A549 (cell line): ENCODE measurements at regions not wholly inside any gene's neighbourhood (a gene's known extent, or its start where the extent isn't known, plus 50 kb on each side); places are given as distances from the start of the nearest gene placed in this dataset.

Experiments used
- ATAC-seq, 2 experiments: fragments of 200-7000 bp in 1 of 2; fragments of >200 bp in 1 of 2; cut with Nextera tagmentation in 1 of 2; cut with Tn5 transposase in 1 of 2; 3 replicates each; pipeline versions ENCODE4 v1.8.0 to v1.9.1; 2018 to 2020; ENCODE audit warnings: mild to moderate bottlenecking in 1 of 2, moderate library complexity in 1 of 2
- CTCF ChIA-PET: fragments of 300-600 bp; sonication (Branson Sonifier 250); formaldehyde crosslinking; extraction: SDS; loops from one replicate; lab custom pipeline; 2021; ENCODE audit warnings: antibody characterized with exemption, inconsistent platforms; lab: Yijun Ruan, JAX
- POLR2A ChIA-PET: fragments of 350-600 bp; formaldehyde crosslinking; extraction: SDS; loops from one replicate; lab custom pipeline; 2021; ENCODE audit warnings: antibody characterized with exemption, inconsistent platforms; lab: Yijun Ruan, JAX
- DNase-seq, 2 experiments: peaks; one replicate each; pipeline versions ENCODE4 v3.0.0 to v3.0.0-alpha.2; 2011 to 2016; ENCODE audit warnings: low read depth in 1 of 2, low spot score in 1 of 2
- FAIRE-seq: peaks from 2 replicates; lab custom pipeline; 2011; peaks lifted over from hg19 to GRCh38; lab: Jason Lieb, UNC
- H3K27ac ChIP-seq, 2 experiments: fragments of >200 bp; sonication (Bioruptor Twin); formaldehyde crosslinking; 3 replicates each; pipeline ENCODE4 v1.5.1; 2016 to 2017
- H3K4me1 ChIP-seq: fragments of >200 bp; sonication (Bioruptor Twin); formaldehyde crosslinking; 3 replicates; pipeline ENCODE4 v1.6.1; 2016
- H3K4me2 ChIP-seq: fragments of >200 bp; sonication (Bioruptor Twin); formaldehyde crosslinking; 3 replicates; pipeline ENCODE4 v1.6.1; 2016
- H3K4me3 ChIP-seq: fragments of >200 bp; sonication (Bioruptor Twin); formaldehyde crosslinking; 3 replicates; pipeline ENCODE4 v1.5.1; 2016
- H3K9me3 ChIP-seq: fragments of >200 bp; sonication (Bioruptor Twin); formaldehyde crosslinking; 3 replicates; pipeline ENCODE4 v1.6.1; 2016
- BHLHE40 ChIP-seq: IDR thresholded peaks from 2 replicates; pipeline ENCODE4 v1.6.1; 2012; ENCODE audit warnings: low read depth, low read length, inconsistent platforms
- CBX8 ChIP-seq: fragments of 200-600 bp; sonication (generic); IDR thresholded peaks from 2 replicates; pipeline ENCODE4 v1.6.1; 2016
- CEBPB ChIP-seq, 2 experiments: fragments of >200 bp in 1 of 2; sonication (Bioruptor Twin) in 1 of 2; formaldehyde crosslinking in 1 of 2; IDR thresholded peaks; 2 replicates each; pipeline ENCODE4 v1.6.1; 2012 to 2016
- CHD2 ChIP-seq: fragments of 150-350 bp; IDR thresholded peaks from 2 replicates; pipeline ENCODE4 v1.6.1; 2014; ENCODE audit warnings: low read length; ENCODE audit not compliant: partially characterized antibody
- CTCF ChIP-seq: fragments of >200 bp; sonication (Bioruptor Twin); formaldehyde crosslinking; IDR thresholded peaks from 3 replicates; pipeline ENCODE4 v1.5.1; 2016
- EHF ChIP-seq: fragments of 250-450 bp; sonication (Bioruptor Pico); IDR thresholded peaks from 2 replicates; pipeline ENCODE4 v1.5.0; 2020; ENCODE audit warnings: mild to moderate bottlenecking
- FOSB ChIP-seq: fragments of 250-450 bp; sonication (Bioruptor Pico); IDR thresholded peaks from 2 replicates; pipeline ENCODE4 v1.5.0; 2020; ENCODE audit warnings: mild to moderate bottlenecking, moderate library complexity
- FOSL2 ChIP-seq, 2 experiments: fragments of 450-650 bp in 1 of 2; fragments of >200 bp in 1 of 2; sonication (Bioruptor Twin) in 1 of 2; formaldehyde crosslinking; IDR thresholded peaks; 2 replicates each; pipeline versions ENCODE4 v1.5.0 to v1.6.1; 2016 to 2020; ENCODE audit warnings: mild to moderate bottlenecking in 1 of 2, moderate library complexity in 1 of 2
- HDAC2 ChIP-seq: fragments of 200-600 bp; sonication (generic); IDR thresholded peaks from 2 replicates; pipeline ENCODE4 v1.6.1; 2016
- HEYL ChIP-seq: fragments of 250-450 bp; sonication (Bioruptor Pico); IDR thresholded peaks from 2 replicates; pipeline ENCODE4 v1.8.0; 2021; ENCODE audit warnings: mild to moderate bottlenecking, moderate library complexity
- JUNB ChIP-seq: fragments of >200 bp; sonication (Bioruptor Twin); formaldehyde crosslinking; IDR thresholded peaks from 2 replicates; pipeline ENCODE4 v1.6.1; 2016
- KDM5A ChIP-seq: fragments of 200-600 bp; sonication (generic); IDR thresholded peaks from 2 replicates; pipeline ENCODE4 v1.6.1; 2016; ENCODE audit warnings: antibody characterized with exemption, mild to moderate bottlenecking
- MAFK ChIP-seq: fragments of 450-650 bp; IDR thresholded peaks from 2 replicates; pipeline ENCODE4 v1.6.1; 2014; ENCODE audit not compliant: partially characterized antibody
- POLR2A ChIP-seq: IDR thresholded peaks from 2 replicates; pipeline ENCODE4 v1.6.1; 2012; ENCODE audit warnings: mild to moderate bottlenecking, low read length
- RARB ChIP-seq: fragments of 250-450 bp; sonication (Bioruptor Pico); IDR thresholded peaks from 2 replicates; pipeline ENCODE4 v1.8.0; 2021; ENCODE audit warnings: mild to moderate bottlenecking, moderate library complexity
- RCOR1 ChIP-seq: fragments of 150-350 bp; IDR thresholded peaks from 2 replicates; pipeline ENCODE4 v1.6.1; 2014; ENCODE audit warnings: antibody characterized with exemption, low read length, low read depth
- RFX5 ChIP-seq: fragments of 450-650 bp; IDR thresholded peaks from 2 replicates; pipeline ENCODE4 v1.7.1; 2014; ENCODE audit warnings: antibody characterized with exemption, mild to moderate bottlenecking, moderate library complexity
- RNF2 ChIP-seq: fragments of 200-600 bp; sonication (generic); IDR thresholded peaks from 2 replicates; pipeline ENCODE4 v1.6.1; 2016; ENCODE audit warnings: low read depth, mild to moderate bottlenecking, antibody characterized with exemption, moderate library complexity, borderline replicate concordance
- SMC3 ChIP-seq: fragments of >200 bp; sonication (Bioruptor Twin); formaldehyde crosslinking; IDR thresholded peaks from 3 replicates; pipeline ENCODE4 v1.6.1; 2018; ENCODE audit warnings: inconsistent platforms
- ZC3H11A ChIP-seq: fragments of 450-650 bp; IDR thresholded peaks from 2 replicates; pipeline ENCODE4 v1.6.1; 2014; ENCODE audit warnings: antibody characterized with exemption, mild to moderate bottlenecking
- ZFP36 ChIP-seq: fragments of 450-650 bp; IDR thresholded peaks from 2 replicates; pipeline ENCODE4 v1.6.1; 2014; ENCODE audit warnings: borderline replicate concordance; ENCODE audit not compliant: partially characterized antibody
- WGBS: methylation state at CpG from one replicate; pipeline ENCODE4 v1.1.6; 2017; ENCODE audit errors: missing lambda C conversion rate; 5-methylcytosine and 5-hydroxymethylcytosine counted together
- TF ChIP-seq, protein P1 (sequence below): fragments of 450-650 bp; IDR thresholded peaks from 2 replicates; pipeline ENCODE4 v1.6.1; 2014; ENCODE audit warnings: antibody characterized with exemption
- TF ChIP-seq, protein P2 (sequence below): fragments of >200 bp; sonication (Bioruptor Twin); formaldehyde crosslinking; IDR thresholded peaks from 3 replicates; pipeline ENCODE4 v1.6.1; 2016
- TF ChIP-seq, protein P3 (sequence below): IDR thresholded peaks from 2 replicates; pipeline ENCODE4 v1.6.1; 2012
- TF ChIP-seq, protein P4 (sequence below): fragments of 200-600 bp; sonication (generic); IDR thresholded peaks from 2 replicates; pipeline ENCODE4 v1.6.1; 2016; ENCODE audit warnings: antibody characterized with exemption, mild to moderate bottlenecking, moderate library complexity
- TF ChIP-seq, protein P5 (sequence below): fragments of 150-350 bp; IDR thresholded peaks from 2 replicates; pipeline ENCODE4 v1.6.1; 2014; ENCODE audit warnings: low read depth, mild to moderate bottlenecking, low read length

DNA sequence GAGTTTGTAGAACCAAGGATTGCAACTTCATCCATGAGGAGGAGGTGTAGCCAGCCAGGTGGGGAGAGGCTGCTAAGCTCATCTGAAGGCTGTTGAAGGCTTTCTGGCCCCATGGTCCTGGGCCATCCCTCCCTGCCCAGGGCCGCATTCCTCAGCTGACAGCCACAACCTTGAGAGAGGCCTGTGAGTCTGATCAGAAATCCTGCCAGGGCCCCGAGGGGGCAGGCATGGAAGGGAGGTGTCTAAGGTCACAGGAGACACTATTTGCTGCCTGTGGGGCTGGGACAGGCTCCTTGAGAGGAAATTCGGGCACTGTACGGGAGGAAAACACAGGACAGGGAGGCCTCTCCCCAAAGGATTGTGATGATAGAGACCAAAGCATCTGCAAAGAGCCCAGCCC is 88.1 kb upstream of the IGLL5 start (continued):
- TF ChIP-seq, protein P1, sequence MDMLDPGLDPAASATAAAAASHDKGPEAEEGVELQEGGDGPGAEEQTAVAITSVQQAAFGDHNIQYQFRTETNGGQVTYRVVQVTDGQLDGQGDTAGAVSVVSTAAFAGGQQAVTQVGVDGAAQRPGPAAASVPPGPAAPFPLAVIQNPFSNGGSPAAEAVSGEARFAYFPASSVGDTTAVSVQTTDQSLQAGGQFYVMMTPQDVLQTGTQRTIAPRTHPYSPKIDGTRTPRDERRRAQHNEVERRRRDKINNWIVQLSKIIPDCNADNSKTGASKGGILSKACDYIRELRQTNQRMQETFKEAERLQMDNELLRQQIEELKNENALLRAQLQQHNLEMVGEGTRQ: no peak
- TF ChIP-seq CEBPB (IDR thresholded peaks at IDR 0.05) (no peak), CTCF (no peak), RFX5 (no peak), CBX8 (no peak), BHLHE40 (no peak), RARB (no peak), POLR2A (no peak)

- no peaks in the 10 kb centered on the region for H3K4me1 ChIP-seq
- CTCF ChIA-PET: no interaction called here
- 19% methylated on average over 3 of the region's 3 CpGs for WGBS
- no peak for DNase-seq
- TF ChIP-seq RARB (no peak), ZFP36 (no peak), ZC3H11A (no peak), FOSL2 (IDR thresholded peaks at IDR 0.05) (no peak), FOSL2 (CRISPR knock-in tag; IDR thresholded peaks at IDR 0.05) (no peak), RNF2 (no peak), SMC3 (no peak), HEYL (CRISPR knock-in tag) (no peak), CBX8 (no peak), EHF (CRISPR knock-in tag) (no peak)
- TF ChIP-seq, protein P2, sequence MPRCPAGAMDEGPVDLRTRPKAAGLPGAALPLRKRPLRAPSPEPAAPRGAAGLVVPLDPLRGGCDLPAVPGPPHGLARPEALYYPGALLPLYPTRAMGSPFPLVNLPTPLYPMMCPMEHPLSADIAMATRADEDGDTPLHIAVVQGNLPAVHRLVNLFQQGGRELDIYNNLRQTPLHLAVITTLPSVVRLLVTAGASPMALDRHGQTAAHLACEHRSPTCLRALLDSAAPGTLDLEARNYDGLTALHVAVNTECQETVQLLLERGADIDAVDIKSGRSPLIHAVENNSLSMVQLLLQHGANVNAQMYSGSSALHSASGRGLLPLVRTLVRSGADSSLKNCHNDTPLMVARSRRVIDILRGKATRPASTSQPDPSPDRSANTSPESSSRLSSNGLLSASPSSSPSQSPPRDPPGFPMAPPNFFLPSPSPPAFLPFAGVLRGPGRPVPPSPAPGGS: no peak
- TF ChIP-seq, protein P3, sequence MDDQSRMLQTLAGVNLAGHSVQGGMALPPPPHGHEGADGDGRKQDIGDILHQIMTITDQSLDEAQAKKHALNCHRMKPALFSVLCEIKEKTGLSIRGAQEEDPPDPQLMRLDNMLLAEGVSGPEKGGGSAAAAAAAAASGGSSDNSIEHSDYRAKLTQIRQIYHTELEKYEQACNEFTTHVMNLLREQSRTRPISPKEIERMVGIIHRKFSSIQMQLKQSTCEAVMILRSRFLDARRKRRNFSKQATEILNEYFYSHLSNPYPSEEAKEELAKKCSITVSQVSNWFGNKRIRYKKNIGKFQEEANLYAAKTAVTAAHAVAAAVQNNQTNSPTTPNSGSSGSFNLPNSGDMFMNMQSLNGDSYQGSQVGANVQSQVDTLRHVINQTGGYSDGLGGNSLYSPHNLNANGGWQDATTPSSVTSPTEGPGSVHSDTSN: no peak
- TF ChIP-seq, all 56 proteins: peak for 0
- Histone ChIP-seq H3K4me2 (no peak overlapping the region), H3K9me3 (no peaks in the 10 kb centered on the region), H3K27ac (no peak overlapping the region), H3K4me3 (no peak overlapping the region)
- FAIRE-seq (no peak), ATAC-seq (no peak)
- POLR2A ChIA-PET: no interaction called here
Observed at GRCh38 chr22:22800716-22801115, 86.9 kb upstream of the IGLL5 start.

GRCh38 chr22:22802339-22802970 is 85.2 kb upstream of the IGLL5 start:
- ATAC-seq: no peak
- CTCF ChIA-PET: interaction anchor here (1.0 to 1.9 kb wide), 3 partner anchors 14 to 156 kb away, joined by 3 to 9 read pairs (median 3); no protein-coding TSS in a partner anchor
- TF ChIP-seq HDAC2 (no peak), RCOR1 (no peak), KDM5A (no peak), FOSB (CRISPR knock-in tag) (no peak), CHD2 (no peak), JUNB (no peak), MAFK (no peak), SMC3 (no peak)
- TF ChIP-seq, protein P4, sequence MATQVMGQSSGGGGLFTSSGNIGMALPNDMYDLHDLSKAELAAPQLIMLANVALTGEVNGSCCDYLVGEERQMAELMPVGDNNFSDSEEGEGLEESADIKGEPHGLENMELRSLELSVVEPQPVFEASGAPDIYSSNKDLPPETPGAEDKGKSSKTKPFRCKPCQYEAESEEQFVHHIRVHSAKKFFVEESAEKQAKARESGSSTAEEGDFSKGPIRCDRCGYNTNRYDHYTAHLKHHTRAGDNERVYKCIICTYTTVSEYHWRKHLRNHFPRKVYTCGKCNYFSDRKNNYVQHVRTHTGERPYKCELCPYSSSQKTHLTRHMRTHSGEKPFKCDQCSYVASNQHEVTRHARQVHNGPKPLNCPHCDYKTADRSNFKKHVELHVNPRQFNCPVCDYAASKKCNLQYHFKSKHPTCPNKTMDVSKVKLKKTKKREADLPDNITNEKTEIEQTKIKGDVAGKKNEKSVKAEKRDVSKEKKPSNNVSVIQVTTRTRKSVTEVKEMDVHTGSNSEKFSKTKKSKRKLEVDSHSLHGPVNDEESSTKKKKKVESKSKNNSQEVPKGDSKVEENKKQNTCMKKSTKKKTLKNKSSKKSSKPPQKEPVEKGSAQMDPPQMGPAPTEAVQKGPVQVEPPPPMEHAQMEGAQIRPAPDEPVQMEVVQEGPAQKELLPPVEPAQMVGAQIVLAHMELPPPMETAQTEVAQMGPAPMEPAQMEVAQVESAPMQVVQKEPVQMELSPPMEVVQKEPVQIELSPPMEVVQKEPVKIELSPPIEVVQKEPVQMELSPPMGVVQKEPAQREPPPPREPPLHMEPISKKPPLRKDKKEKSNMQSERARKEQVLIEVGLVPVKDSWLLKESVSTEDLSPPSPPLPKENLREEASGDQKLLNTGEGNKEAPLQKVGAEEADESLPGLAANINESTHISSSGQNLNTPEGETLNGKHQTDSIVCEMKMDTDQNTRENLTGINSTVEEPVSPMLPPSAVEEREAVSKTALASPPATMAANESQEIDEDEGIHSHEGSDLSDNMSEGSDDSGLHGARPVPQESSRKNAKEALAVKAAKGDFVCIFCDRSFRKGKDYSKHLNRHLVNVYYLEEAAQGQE: no peak
- TF ChIP-seq, protein P5, sequence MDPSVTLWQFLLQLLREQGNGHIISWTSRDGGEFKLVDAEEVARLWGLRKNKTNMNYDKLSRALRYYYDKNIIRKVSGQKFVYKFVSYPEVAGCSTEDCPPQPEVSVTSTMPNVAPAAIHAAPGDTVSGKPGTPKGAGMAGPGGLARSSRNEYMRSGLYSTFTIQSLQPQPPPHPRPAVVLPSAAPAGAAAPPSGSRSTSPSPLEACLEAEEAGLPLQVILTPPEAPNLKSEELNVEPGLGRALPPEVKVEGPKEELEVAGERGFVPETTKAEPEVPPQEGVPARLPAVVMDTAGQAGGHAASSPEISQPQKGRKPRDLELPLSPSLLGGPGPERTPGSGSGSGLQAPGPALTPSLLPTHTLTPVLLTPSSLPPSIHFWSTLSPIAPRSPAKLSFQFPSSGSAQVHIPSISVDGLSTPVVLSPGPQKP: no peak
- TF ChIP-seq, protein P3: no peak

More at GRCh38 chr22:22802339-22802970, 85.2 kb upstream of the IGLL5 start:
- DNase-seq: peak in 1 of 2 experiments; percentile 14
- no peaks in the 10 kb centered on the region for H3K9me3 ChIP-seq
- FAIRE-seq: no peak
- H3K4me1 ChIP-seq: no peaks in the 10 kb centered on the region
- H3K4me2 ChIP-seq: no peak overlapping the region
- POLR2A ChIA-PET: no interaction called here
- H3K27ac ChIP-seq: no peak overlapping the region
- no peak overlapping the region for H3K4me3 ChIP-seq
- WGBS: 61% methylated on average over 5 of the region's 5 CpGs
